ENCODE measurements at regions not wholly inside any gene's neighbourhood (a gene's known extent, or its start where the extent isn't known, plus 50 kb on each side); places are given as distances from the start of the nearest gene placed in this dataset.

- Histone ChIP-seq H3K9me3 (no peaks in the 10 kb centered on the region), H3K27me3 (no peaks in the 10 kb centered on the region), H3K4me3 (no peak overlapping the region), H3K36me3 (no peaks in the 10 kb centered on the region), H3K27ac (no peak overlapping the region), H3K4me1 (peaks cover 0 to 2% (median 0%) of the 10 kb centered on the region in 4 donors)
- intact Hi-C loops (cut with DNase I): no loop called here
- no peak for TF ChIP-seq POLR2A (IDR thresholded peaks at IDR 0.05)
- TF ChIP-seq, protein P1, sequence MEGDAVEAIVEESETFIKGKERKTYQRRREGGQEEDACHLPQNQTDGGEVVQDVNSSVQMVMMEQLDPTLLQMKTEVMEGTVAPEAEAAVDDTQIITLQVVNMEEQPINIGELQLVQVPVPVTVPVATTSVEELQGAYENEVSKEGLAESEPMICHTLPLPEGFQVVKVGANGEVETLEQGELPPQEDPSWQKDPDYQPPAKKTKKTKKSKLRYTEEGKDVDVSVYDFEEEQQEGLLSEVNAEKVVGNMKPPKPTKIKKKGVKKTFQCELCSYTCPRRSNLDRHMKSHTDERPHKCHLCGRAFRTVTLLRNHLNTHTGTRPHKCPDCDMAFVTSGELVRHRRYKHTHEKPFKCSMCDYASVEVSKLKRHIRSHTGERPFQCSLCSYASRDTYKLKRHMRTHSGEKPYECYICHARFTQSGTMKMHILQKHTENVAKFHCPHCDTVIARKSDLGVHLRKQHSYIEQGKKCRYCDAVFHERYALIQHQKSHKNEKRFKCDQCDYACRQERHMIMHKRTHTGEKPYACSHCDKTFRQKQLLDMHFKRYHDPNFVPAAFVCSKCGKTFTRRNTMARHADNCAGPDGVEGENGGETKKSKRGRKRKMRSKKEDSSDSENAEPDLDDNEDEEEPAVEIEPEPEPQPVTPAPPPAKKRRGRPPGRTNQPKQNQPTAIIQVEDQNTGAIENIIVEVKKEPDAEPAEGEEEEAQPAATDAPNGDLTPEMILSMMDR (IDR thresholded peaks at IDR 0.05): no peak
- DNase-seq (no peak), ATAC-seq (no peak)
- WGBS (ENCODE audit: insufficient coverage, low coverage, low lambda C conversion rate, missing lambda C conversion rate): 100% methylated on average over 2 of the region's 2 CpGs
These were observed 1080.3 kb downstream of the NR2F1-AS1 start for GRCh38 chr5:92500752-92501151.

DNA sequence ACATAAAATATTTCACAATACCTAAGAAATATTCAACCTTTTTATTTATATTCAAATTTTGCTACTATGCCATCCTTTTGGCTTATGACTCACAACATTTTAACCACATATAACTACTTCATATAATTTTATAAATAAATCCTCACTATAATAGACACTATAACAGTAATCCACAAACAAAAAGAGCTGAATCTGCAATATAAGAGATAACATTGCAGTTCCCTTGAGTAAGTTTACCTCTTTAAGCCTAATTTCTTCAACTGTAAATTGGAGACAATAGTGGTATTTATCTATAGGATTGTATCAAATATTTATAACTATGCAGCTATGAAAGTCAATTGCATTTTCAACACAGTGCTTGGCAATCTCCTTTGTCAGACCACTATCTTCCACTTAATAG, 1084.5 kb downstream of the NR2F1-AS1 start:
- DNase-seq: no peak
- H3K4me3 ChIP-seq: no peak overlapping the region
- no peak for TF ChIP-seq POLR2A (IDR thresholded peaks at IDR 0.05)
- TF ChIP-seq, protein P1 (IDR thresholded peaks at IDR 0.05): no peak
- H3K36me3 ChIP-seq: no peaks in the 10 kb centered on the region
- no peaks in the 10 kb centered on the region for H3K4me1 ChIP-seq
- H3K27ac ChIP-seq: no peak overlapping the region
- intact Hi-C loops (cut with DNase I): no loop called here
- ATAC-seq: no peak
- H3K9me3 ChIP-seq: no peaks in the 10 kb centered on the region
- H3K27me3 ChIP-seq: no peaks in the 10 kb centered on the region

DNA sequence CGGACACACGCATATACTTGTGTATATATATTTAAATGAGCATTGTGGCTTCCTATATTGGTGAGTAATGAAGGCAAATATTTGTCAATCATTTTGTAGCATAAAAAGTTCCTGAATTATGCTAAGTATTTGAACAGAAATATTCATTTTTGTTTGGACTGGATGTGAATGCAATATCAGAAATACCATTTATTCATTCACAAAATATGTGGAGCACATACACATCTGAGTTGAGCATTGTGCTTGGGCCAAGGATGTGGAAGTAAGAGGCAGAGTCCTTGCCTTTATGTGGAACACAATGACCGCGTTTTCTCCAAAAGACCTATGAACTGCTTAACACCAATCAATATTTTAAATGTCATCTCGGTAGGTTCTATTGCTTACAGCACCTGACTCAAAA, 1086.5 kb downstream of the NR2F1-AS1 start:
- WGBS (ENCODE audit: insufficient coverage, low coverage, low lambda C conversion rate, missing lambda C conversion rate): 56% methylated on average over 5 of the region's 5 CpGs
- H3K9me3 ChIP-seq: no peaks in the 10 kb centered on the region
- H3K27ac ChIP-seq: no peak overlapping the region
- no peak for ATAC-seq
- intact Hi-C loops (cut with DNase I): no loop called here
- H3K36me3 ChIP-seq: no peaks in the 10 kb centered on the region
- H3K27me3 ChIP-seq: no peaks in the 10 kb centered on the region
- no peaks in the 10 kb centered on the region for H3K4me1 ChIP-seq
- TF ChIP-seq POLR2A (IDR thresholded peaks at IDR 0.05): no peak
- TF ChIP-seq, protein P1 (IDR thresholded peaks at IDR 0.05): no peak
- no peak overlapping the region for H3K4me3 ChIP-seq
- no peak for DNase-seq

DNA sequence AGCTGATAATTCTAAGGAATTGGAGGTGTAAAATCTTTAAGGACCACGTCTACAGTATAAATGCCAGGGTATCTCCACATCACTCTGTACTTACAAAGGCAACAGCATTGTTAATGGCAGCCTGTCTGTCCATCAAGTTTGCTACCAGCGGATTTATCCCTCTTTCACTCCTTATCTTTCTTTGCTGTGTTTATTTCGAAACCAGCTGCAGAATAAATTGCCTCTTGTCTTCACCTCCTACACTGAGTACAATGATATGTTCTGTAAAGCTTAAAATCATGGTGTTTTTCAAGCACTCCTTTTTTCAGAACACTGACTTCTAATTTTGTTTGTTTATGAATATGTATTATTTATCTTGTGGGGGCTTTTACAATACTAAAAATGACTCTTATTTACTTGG, 1088.1 kb downstream of the NR2F1-AS1 start:
- no peaks in the 10 kb centered on the region for H3K9me3 ChIP-seq
- no peaks in the 10 kb centered on the region for H3K27me3 ChIP-seq
- TF ChIP-seq POLR2A (IDR thresholded peaks at IDR 0.05): no peak
- TF ChIP-seq, protein P1 (IDR thresholded peaks at IDR 0.05): no peak
- no peaks in the 10 kb centered on the region for H3K4me1 ChIP-seq
- no peak for DNase-seq
- no peaks in the 10 kb centered on the region for H3K36me3 ChIP-seq
- 43% methylated on average over 3 of the region's 3 CpGs for WGBS (ENCODE audit: insufficient coverage, low coverage, low lambda C conversion rate, missing lambda C conversion rate)
- H3K27ac ChIP-seq: no peak overlapping the region
- intact Hi-C loops (cut with DNase I): no loop called here
- no peak for ATAC-seq
- no peak overlapping the region for H3K4me3 ChIP-seq

- H3K9me3 ChIP-seq: no peaks in the 10 kb centered on the region
- intact Hi-C loops (cut with DNase I): no loop called here
- no peak overlapping the region for H3K4me3 ChIP-seq
- TF ChIP-seq, protein P1 (IDR thresholded peaks at IDR 0.05): no peak
- TF ChIP-seq POLR2A (IDR thresholded peaks at IDR 0.05): no peak
- DNase-seq (no peak), ATAC-seq (no peak)
- H3K4me1 ChIP-seq: no peaks in the 10 kb centered on the region
- no peaks in the 10 kb centered on the region for H3K36me3 ChIP-seq
- no peaks in the 10 kb centered on the region for H3K27me3 ChIP-seq
- no peak overlapping the region for H3K27ac ChIP-seq
These were observed 1096.5 kb downstream of the NR2F1-AS1 start for GRCh38 chr5:92484484-92484883.
